GM12878 (cell line): ENCODE measurements at regions not wholly inside any gene's neighbourhood (a gene's known extent, or its start where the extent isn't known, plus 50 kb on each side); places are given as distances from the start of the nearest gene placed in this dataset.

ENCODE experiments used
- ATAC-seq: fragments of 200-7000 bp; cut with Tn5 transposase; 3 replicates; pipeline ENCODE4 v1.9.1; 2020; ENCODE audit warnings: mild to moderate bottlenecking, moderate library complexity
- BruUV-seq: library from RNA; stranded (reverse); fragments of 400-500 nt; replicated peaks from 2 replicates; lab custom pipeline; 2021; lab: Mats Ljungman, UMichigan
- CTCF ChIA-PET: fragments of 300-600 bp; sonication (Branson Sonifier 250); formaldehyde crosslinking; extraction: SDS; loops from one replicate; lab custom pipeline; 2021; ENCODE audit warnings: inconsistent platforms; lab: Yijun Ruan, JAX
- POLR2A ChIA-PET: fragments of 350-600 bp; formaldehyde crosslinking; extraction: SDS; loops from one replicate; lab custom pipeline; 2021; ENCODE audit warnings: inconsistent platforms; lab: Charles Lee
- RAD21 ChIA-PET: fragments of 300-600 bp; sonication (Branson Sonifier 250); formaldehyde crosslinking; loops from one replicate; lab custom pipeline; 2023; ENCODE audit warnings: antibody characterized with exemption; ENCODE audit not compliant: unreplicated experiment; lab: Charles Lee
- SMC1A ChIA-PET: fragments of 300-600 bp; sonication (Branson Sonifier 250); formaldehyde crosslinking; loops from one replicate; lab custom pipeline; 2023; ENCODE audit not compliant: unreplicated experiment, uncharacterized antibody; lab: Charles Lee
- DNase-seq: peaks from one replicate; pipeline ENCODE4 v3.0.0-alpha.2; 2011; ENCODE audit warnings: low read depth, low spot score
- FAIRE-seq: peaks from 3 replicates; lab custom pipeline; 2011; peaks lifted over from hg19 to GRCh38; lab: Jason Lieb, UNC
- H2AFZ ChIP-seq: 2 replicates; pipeline ENCODE4 v1.6.0; 2011; ENCODE audit warnings: low read depth, low read length, control low read depth; ENCODE audit not compliant: control insufficient read depth
- H3K27ac ChIP-seq: 2 replicates; pipeline ENCODE4 v1.5.1; 2011; ENCODE audit warnings: control low read depth; ENCODE audit not compliant: control insufficient read depth, insufficient read depth
- H3K27me3 ChIP-seq, 2 experiments: replicated peaks in 1 of 2; 2 replicates each; pipeline versions ENCODE4 v1.6.0 to v1.6.1; 2011; ENCODE audit warnings: low read length in 1 of 2; ENCODE audit not compliant: control insufficient read depth in 2 of 2, insufficient read depth in 2 of 2
- H3K36me3 ChIP-seq, 2 experiments: 2 replicates each; pipeline ENCODE4 v1.5.1; 2011; ENCODE audit warnings: low read length in 1 of 2; ENCODE audit not compliant: control insufficient read depth in 2 of 2, insufficient read depth in 2 of 2
- H3K4me1 ChIP-seq: 2 replicates; pipeline ENCODE4 v1.6.1; 2011; ENCODE audit warnings: mild to moderate bottlenecking, low read length, moderate library complexity, mixed read lengths; ENCODE audit not compliant: control insufficient read depth, insufficient read depth
- H3K4me2 ChIP-seq: 2 replicates; pipeline ENCODE4 v1.6.0; 2011; ENCODE audit warnings: control low read depth; ENCODE audit not compliant: control insufficient read depth, insufficient read depth
- H3K4me3 ChIP-seq: fragments of 200-600 bp; sonication (generic); 2 replicates; pipeline ENCODE4 v1.5.1; 2016
- H3K79me2 ChIP-seq: 2 replicates; pipeline ENCODE4 v1.6.0; 2011; ENCODE audit warnings: low read length; ENCODE audit not compliant: control insufficient read depth, insufficient read depth
- H3K9ac ChIP-seq: 2 replicates; pipeline ENCODE4 v1.8.0; 2011; ENCODE audit warnings: low read length, control low read depth, mixed read lengths; ENCODE audit not compliant: control insufficient read depth, insufficient read depth
- H3K9me3 ChIP-seq: replicated peaks from 3 replicates; pipeline ENCODE4 v1.5.1; 2011; ENCODE audit warnings: mild to moderate bottlenecking, low read length; ENCODE audit not compliant: control insufficient read depth, insufficient read depth
- H4K20me1 ChIP-seq: 2 replicates; pipeline ENCODE4 v1.6.0; 2011; ENCODE audit not compliant: control insufficient read depth, insufficient read depth
- BRCA1 ChIP-seq: IDR thresholded peaks from 2 replicates; pipeline ENCODE4 v1.6.1; 2011; ENCODE audit warnings: low read depth, low read length, improper control_type of control experiment
- ESRRA ChIP-seq: IDR thresholded peaks from 2 replicates; pipeline ENCODE4 v1.6.1; 2012; ENCODE audit warnings: mild to moderate bottlenecking, low read length, improper control_type of control experiment
- IKZF2 ChIP-seq, 2 experiments: fragments of 450-650 bp; IDR thresholded peaks; 2 replicates each; pipeline ENCODE4 v1.6.1; 2017; ENCODE audit warnings: mild to moderate bottlenecking in 2 of 2, moderate library complexity in 2 of 2
- NKRF ChIP-seq: fragments of 450-650 bp; conservative IDR thresholded peaks from 2 replicates; pipeline ENCODE4 v1.6.1; 2017; ENCODE audit warnings: mild to moderate bottlenecking, moderate library complexity
- POU2F2 ChIP-seq: IDR thresholded peaks from 3 replicates; pipeline ENCODE4 v1.6.1; 2011; ENCODE audit warnings: low read depth, mild to moderate bottlenecking, low read length, borderline replicate concordance
- SMARCA5 ChIP-seq: fragments of 450-650 bp; IDR thresholded peaks from 2 replicates; pipeline ENCODE4 v1.6.1; 2017; ENCODE audit warnings: mild to moderate bottlenecking
- SREBF1 ChIP-seq: IDR thresholded peaks from 2 replicates; pipeline ENCODE4 v1.6.1; 2012; ENCODE audit warnings: mild to moderate bottlenecking, low read length
- ZBTB11 ChIP-seq: fragments of 450-650 bp; formaldehyde crosslinking; IDR thresholded peaks from 2 replicates; pipeline ENCODE4 v1.5.0; 2022; ENCODE audit warnings: mild to moderate bottlenecking, missing genetic modification characterization
- WGBS: methylation state at CpG from one replicate; pipeline ENCODE4 v1.1.6; 2016; ENCODE audit warnings: low lambda C conversion rate; ENCODE audit not compliant: insufficient replicate concordance, insufficient coverage; ENCODE audit errors: missing lambda C conversion rate; 5-methylcytosine and 5-hydroxymethylcytosine counted together
- in situ Hi-C: fragments of 300-500 bp; cut with MboI; formaldehyde crosslinking; loops from 9 replicates; pipeline ENCODE4 v1.14.3; 2018; ENCODE audit warnings: mixed read lengths
- intact Hi-C: fragments of 100-400 bp; cut with micrococcal nuclease; formaldehyde crosslinking; loops from one replicate; pipeline ENCODE4 v1.14.2; 2022; ENCODE audit not compliant: unreplicated experiment

GRCh38 chrX:104486691-104487090 is 79.3 kb upstream of the IL1RAPL2 start:
- no peak overlapping the region for H3K4me2 ChIP-seq
- in situ Hi-C loops: no loop called here
- TF ChIP-seq SMARCA5: no peak
- no peak for TF ChIP-seq POU2F2
- TF ChIP-seq ESRRA: no peak
- no peak for TF ChIP-seq IKZF2 (IDR thresholded peaks at IDR 0.05)
- TF ChIP-seq BRCA1: no peak
- TF ChIP-seq ZBTB11 (CRISPR knock-in tag): no peak
- no peak for TF ChIP-seq SREBF1
- TF ChIP-seq NKRF: no peak
- TF ChIP-seq, all 136 proteins: peak for 0
- FAIRE-seq (no peak), DNase-seq (no peak), ATAC-seq (no peak)
- intact Hi-C loops: loop anchor here (10.0 kb wide), 1 partner anchor 438 kb away; no protein-coding TSS in a partner anchor
- H2AFZ ChIP-seq: no peak overlapping the region
- RAD21 ChIA-PET: no interaction called here
- SMC1A ChIA-PET: no interaction called here
- H3K36me3 ChIP-seq: no peaks in the 10 kb centered on the region
- no peaks in the 10 kb centered on the region for H3K79me2 ChIP-seq
- no peaks in the 10 kb centered on the region for H3K27me3 ChIP-seq
- BruUV-seq: no TSS peak
- no peak overlapping the region for H3K27ac ChIP-seq
- H4K20me1 ChIP-seq: no peaks in the 10 kb centered on the region
- H3K9ac ChIP-seq: no peak overlapping the region
- POLR2A ChIA-PET: no interaction called here
- no peaks in the 10 kb centered on the region for H3K4me1 ChIP-seq
- no peaks in the 10 kb centered on the region for H3K9me3 ChIP-seq
- 18% methylated on average over 2 of the region's 2 CpGs for WGBS
- no peak overlapping the region for H3K4me3 ChIP-seq
- CTCF ChIA-PET: interaction anchor here (1.2 to 1.6 kb wide), 2 partner anchors 10 to 56 kb away, joined by 3 read pairs; no protein-coding TSS in a partner anchor
